GM13977 (cell line): ENCODE measurements at regions not wholly inside any gene's neighbourhood (a gene's known extent, or its start where the extent isn't known, plus 50 kb on each side); places are given as distances from the start of the nearest gene placed in this dataset.
"Not testable (repeated sequence)": the region's sequence is repeated elsewhere in the genome, so short reads cannot be mapped to it uniquely, and the experiment has no call there.

Experiments used
- DNase-seq: peaks from one replicate; pipeline ENCODE4 v3.0.0; 2012; ENCODE audit warnings: low spot score
- CTCF ChIP-seq: IDR thresholded peaks from 2 replicates; pipeline ENCODE4 v1.5.1; 2012; ENCODE audit warnings: mild to moderate bottlenecking, control low read depth; ENCODE audit not compliant: insufficient read depth; ENCODE audit errors: extremely low read depth, missing control alignments
- in situ Hi-C: fragments of 300-500 bp; cut with MboI; formaldehyde crosslinking; loops from one replicate; pipeline ENCODE4 v1.12.0; 2022; ENCODE audit warnings: low sequenced_read_pairs, low pct_unique_long_range_greater_than_20kb, mixed read lengths, inconsistent platforms; ENCODE audit not compliant: unreplicated experiment

DNA sequence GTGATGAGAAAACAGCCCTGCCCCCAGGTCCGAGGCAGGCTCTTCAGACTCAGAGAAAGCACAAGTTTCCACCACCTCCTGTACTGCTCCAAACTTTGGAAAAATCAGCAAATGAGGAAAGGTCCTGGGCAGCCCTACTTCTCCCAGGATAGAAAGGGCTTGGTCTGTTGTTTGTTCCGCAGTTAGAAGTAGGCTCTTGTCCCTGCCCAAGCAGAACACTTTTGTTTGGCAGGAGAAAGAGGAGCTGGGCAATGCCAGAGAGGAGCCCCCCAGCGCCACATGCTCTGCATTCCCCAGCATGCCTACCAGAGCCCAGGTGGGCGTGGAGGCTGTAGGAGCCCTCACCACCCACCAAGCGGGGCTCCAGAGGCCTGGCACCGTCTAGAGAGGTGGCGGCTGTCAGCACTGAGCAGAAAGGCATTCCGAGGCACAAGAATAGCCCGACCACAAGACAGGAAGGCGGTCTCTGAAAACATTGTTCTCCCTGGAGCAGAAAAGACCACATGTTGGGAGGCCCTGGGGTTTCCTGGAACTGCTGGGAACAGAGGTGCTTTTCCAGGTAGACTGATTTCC is 90.3 kb upstream of the CD82 start:
- no peak for DNase-seq
- in situ Hi-C loops, result no loop called here
- no peak for TF ChIP-seq CTCF

- in situ Hi-C loops, DNase-seq: not testable (repeated sequence)
These were observed 83.1 kb upstream of the CD82 start for GRCh38 chr11:44482338-44482737.

GRCh38 chr11:44483919-44484610 is 81.4 kb upstream of the CD82 start:
- DNase-seq, result peak; percentile 24
- TF ChIP-seq CTCF, result peak; percentile 35
- in situ Hi-C loops, result no loop called here

DNA sequence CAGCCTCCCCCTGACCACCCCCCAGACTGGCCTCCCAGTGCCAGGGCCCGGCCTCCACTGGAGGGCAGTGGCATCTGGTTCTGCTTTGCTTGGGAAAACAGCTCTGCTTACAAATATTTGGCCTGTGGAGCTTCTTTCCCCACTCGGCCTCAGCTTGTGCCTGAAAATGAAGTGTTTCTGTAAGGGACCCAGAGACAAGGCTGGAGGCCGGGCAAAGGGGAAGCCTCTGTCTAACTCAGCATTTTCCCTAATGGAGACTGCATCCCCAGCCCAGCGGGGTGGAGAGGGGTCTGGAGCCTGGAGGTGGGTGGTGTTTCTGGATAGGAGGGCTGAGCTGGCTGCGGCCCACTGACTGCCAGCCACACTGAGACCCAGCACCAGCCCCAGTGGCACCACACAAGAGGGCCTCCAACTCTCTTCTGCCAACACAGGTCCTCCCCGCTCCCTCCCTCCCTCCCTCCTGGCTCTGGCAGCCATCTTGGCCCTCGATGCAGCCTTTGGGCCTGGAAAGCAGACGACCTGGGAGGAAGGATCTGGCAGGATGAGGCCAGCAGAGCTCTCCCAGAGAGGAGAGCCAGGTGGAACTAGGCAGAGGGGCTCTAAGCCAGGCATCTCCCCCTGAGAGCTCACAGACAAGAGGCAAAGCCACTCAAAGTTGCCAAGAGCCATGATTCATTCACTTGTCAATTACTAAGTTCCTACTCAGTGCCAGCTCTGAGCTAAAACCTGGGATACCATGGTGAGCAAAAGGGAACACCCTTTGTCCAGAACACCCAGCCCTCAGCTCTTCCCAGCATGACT is 77.1 kb upstream of the CD82 start:
- DNase-seq, result no peak
- in situ Hi-C loops, result no loop called here
- no peak for TF ChIP-seq CTCF

DNA sequence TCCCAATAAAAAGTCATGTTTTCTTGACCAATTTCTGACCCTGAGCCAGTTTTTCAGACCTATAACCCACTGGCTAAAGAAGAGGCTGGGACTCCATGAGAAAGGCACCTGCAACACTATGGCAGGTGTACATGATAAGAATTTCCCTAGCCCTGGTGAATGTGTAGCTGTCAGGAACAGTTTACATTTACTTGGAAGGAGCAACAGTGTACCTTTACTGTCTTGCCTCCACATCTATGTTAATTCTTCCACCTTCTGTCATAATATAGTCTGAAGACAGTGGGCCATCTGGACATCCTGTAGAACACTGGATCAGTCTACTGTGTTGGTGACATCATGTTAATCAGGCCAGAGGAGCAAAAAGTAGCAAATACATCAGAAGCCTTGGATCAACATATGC is 72.1 kb upstream of the CD82 start:
- DNase-seq, result no peak
- no peak for TF ChIP-seq CTCF
- in situ Hi-C loops, result no loop called here

DNA sequence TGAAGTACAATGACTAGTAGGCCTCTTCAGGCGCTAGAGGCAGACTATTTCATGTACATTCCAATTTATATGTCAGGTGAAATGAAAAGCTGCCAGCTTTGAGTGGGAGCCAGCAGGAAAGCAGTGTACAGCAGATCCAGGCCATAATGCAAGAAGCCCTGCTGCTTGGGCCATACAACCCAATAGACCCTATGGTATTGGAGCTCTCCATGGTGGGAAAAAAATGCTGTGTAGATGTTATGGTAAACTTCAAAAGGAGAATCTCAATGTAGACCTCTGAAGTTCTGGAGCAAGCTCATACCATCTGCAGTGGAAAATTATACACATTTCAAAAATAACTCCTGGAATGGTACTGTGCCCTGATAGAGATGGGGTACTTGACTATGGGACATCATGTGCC is 71.5 kb upstream of the CD82 start:
- in situ Hi-C loops, result no loop called here
- TF ChIP-seq CTCF, result no peak
- no peak for DNase-seq

- in situ Hi-C loops, result no loop called here
- no peak for TF ChIP-seq CTCF
- DNase-seq, result no peak
These were observed 70.7 kb upstream of the CD82 start for GRCh38 chr11:44494785-44495184.
